Coronary artery (tissue), 2 donors: ENCODE measurements at regions not wholly inside any gene's neighbourhood (a gene's known extent, or its start where the extent isn't known, plus 50 kb on each side); places are given as distances from the start of the nearest gene placed in this dataset.

ENCODE experiments used
- DNase-seq: peaks from one replicate; pipeline ENCODE4 v3.0.0-alpha.2; 2017; ENCODE audit warnings: low spot score
- H3K27ac ChIP-seq, 2 donors: fragments of 200-600 bp; sonication (generic); one replicate each; pipeline ENCODE4 v1.5.1; 2016 to 2019
- H3K4me3 ChIP-seq: fragments of 200-600 bp; sonication (generic); 2 replicates; pipeline ENCODE4 v1.5.1; 2016; ENCODE audit warnings: mild to moderate bottlenecking, moderate library complexity
- CTCF ChIP-seq: fragments of 200-600 bp; sonication (generic); IDR thresholded peaks from one replicate; pipeline ENCODE4 v1.5.1; 2019; ENCODE audit warnings: antibody characterized with exemption

GRCh38 chr3:62926494-62926893 lies 51.3 kb upstream of the CADPS start:
- H3K4me3 ChIP-seq = no peak overlapping the region
- no peak overlapping the region for H3K27ac ChIP-seq
- no peak for DNase-seq
- no peak for TF ChIP-seq CTCF

- no peak for TF ChIP-seq CTCF
- Histone ChIP-seq H3K27ac (no peak overlapping the region), H3K4me3 (no peak overlapping the region)
- no peak for DNase-seq
Observed at GRCh38 chr3:62928256-62928655, 53.0 kb upstream of the CADPS start.

GRCh38 chr3:62929771-62930170 lies 54.6 kb upstream of the CADPS start:
- Histone ChIP-seq H3K4me3 (no peak overlapping the region), H3K27ac (no peak overlapping the region)
- no peak for TF ChIP-seq CTCF
- no peak for DNase-seq

- TF ChIP-seq CTCF = no peak
- no peak for DNase-seq
- H3K4me3 ChIP-seq = no peak overlapping the region
- no peak overlapping the region for H3K27ac ChIP-seq
Observed at GRCh38 chr3:62935793-62936192, 60.6 kb upstream of the CADPS start.

- no peak for TF ChIP-seq CTCF
- no peak overlapping the region for H3K4me3 ChIP-seq
- no peak for DNase-seq
- H3K27ac ChIP-seq = no peak overlapping the region
Observed at GRCh38 chr3:62936626-62937254, 61.5 kb upstream of the CADPS start.

GRCh38 chr3:62938583-62938982 lies 63.4 kb upstream of the CADPS start:
- no peak for DNase-seq
- no peak for TF ChIP-seq CTCF
- H3K4me3 ChIP-seq = no peak overlapping the region
- H3K27ac ChIP-seq = no peak overlapping the region

- Histone ChIP-seq H3K27ac (no peak overlapping the region), H3K4me3 (no peak overlapping the region)
- no peak for TF ChIP-seq CTCF
- DNase-seq = no peak
Observed at GRCh38 chr3:62939707-62940106, 64.5 kb upstream of the CADPS start.
